Smooth muscle cell (in vitro differentiated cells): ENCODE measurements at regions not wholly inside any gene's neighbourhood (a gene's known extent, or its start where the extent isn't known, plus 50 kb on each side); places are given as distances from the start of the nearest gene placed in this dataset.

ENCODE experiments used
- DNase-seq: peaks from one replicate; lab custom pipeline; 2025; ENCODE audit not compliant: unreplicated experiment; lab: John Stamatoyannopoulos, UW
- H2AFZ ChIP-seq: fragments of 200-600 bp; sonication (generic); 2 replicates; pipeline ENCODE4 v1.6.0; 2016; ENCODE audit warnings: antibody characterized with exemption, low read depth, mild to moderate bottlenecking
- H3F3A ChIP-seq: fragments of 200-600 bp; sonication (generic); 2 replicates; pipeline ENCODE4 v1.6.0; 2017; ENCODE audit warnings: antibody characterized with exemption, low read depth
- H3K27ac ChIP-seq: fragments of 200-600 bp; sonication (generic); 2 replicates; pipeline ENCODE4 v1.5.1; 2016; ENCODE audit warnings: low read depth, mild to moderate bottlenecking
- H3K27me3 ChIP-seq: fragments of 200-600 bp; sonication (generic); 2 replicates; pipeline ENCODE4 v1.6.1; 2016; ENCODE audit warnings: low read depth, mild to moderate bottlenecking
- H3K36me3 ChIP-seq: fragments of 200-600 bp; sonication (generic); 2 replicates; pipeline ENCODE4 v1.5.1; 2016; ENCODE audit warnings: low read depth
- H3K4me1 ChIP-seq: fragments of 200-600 bp; sonication (generic); 2 replicates; pipeline ENCODE4 v1.5.1; 2016; ENCODE audit warnings: low read depth
- H3K4me2 ChIP-seq: fragments of 200-600 bp; sonication (generic); 2 replicates; pipeline ENCODE4 v1.6.0; 2016; ENCODE audit warnings: mild to moderate bottlenecking
- H3K4me3 ChIP-seq: fragments of 200-600 bp; sonication (generic); 2 replicates; pipeline ENCODE4 v1.5.1; 2016; ENCODE audit warnings: mild to moderate bottlenecking
- H3K79me2 ChIP-seq: fragments of 200-600 bp; sonication (generic); 2 replicates; pipeline ENCODE4 v1.6.0; 2016; ENCODE audit warnings: low read depth, mild to moderate bottlenecking
- H3K9ac ChIP-seq: fragments of 200-600 bp; sonication (generic); 2 replicates; pipeline ENCODE4 v1.6.0; 2016; ENCODE audit warnings: low read depth
- H3K9me3 ChIP-seq: fragments of 200-600 bp; sonication (generic); replicated peaks from 2 replicates; pipeline ENCODE4 v1.5.1; 2016; ENCODE audit warnings: low read depth
- H4K20me1 ChIP-seq: fragments of 200-600 bp; sonication (generic); 2 replicates; pipeline ENCODE4 v1.6.0; 2016; ENCODE audit warnings: low read depth
- WGBS: methylation state at CpG from one replicate; pipeline ENCODE4 v1.1.7; 2016; ENCODE audit warnings: low lambda C conversion rate; 5-methylcytosine and 5-hydroxymethylcytosine counted together
- TF ChIP-seq, protein P1 (sequence below): fragments of 200-600 bp; sonication (generic); IDR thresholded peaks from 2 replicates; pipeline ENCODE4 v1.5.1; 2017; ENCODE audit warnings: borderline replicate concordance, mild to moderate bottlenecking, antibody characterized with exemption; ENCODE audit not compliant: insufficient read depth, poor library complexity, severe bottlenecking

- H3K4me3 ChIP-seq, result no peak overlapping the region
- TF ChIP-seq, protein P1, sequence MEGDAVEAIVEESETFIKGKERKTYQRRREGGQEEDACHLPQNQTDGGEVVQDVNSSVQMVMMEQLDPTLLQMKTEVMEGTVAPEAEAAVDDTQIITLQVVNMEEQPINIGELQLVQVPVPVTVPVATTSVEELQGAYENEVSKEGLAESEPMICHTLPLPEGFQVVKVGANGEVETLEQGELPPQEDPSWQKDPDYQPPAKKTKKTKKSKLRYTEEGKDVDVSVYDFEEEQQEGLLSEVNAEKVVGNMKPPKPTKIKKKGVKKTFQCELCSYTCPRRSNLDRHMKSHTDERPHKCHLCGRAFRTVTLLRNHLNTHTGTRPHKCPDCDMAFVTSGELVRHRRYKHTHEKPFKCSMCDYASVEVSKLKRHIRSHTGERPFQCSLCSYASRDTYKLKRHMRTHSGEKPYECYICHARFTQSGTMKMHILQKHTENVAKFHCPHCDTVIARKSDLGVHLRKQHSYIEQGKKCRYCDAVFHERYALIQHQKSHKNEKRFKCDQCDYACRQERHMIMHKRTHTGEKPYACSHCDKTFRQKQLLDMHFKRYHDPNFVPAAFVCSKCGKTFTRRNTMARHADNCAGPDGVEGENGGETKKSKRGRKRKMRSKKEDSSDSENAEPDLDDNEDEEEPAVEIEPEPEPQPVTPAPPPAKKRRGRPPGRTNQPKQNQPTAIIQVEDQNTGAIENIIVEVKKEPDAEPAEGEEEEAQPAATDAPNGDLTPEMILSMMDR, result no peak
- no peak for DNase-seq
- H3K9me3 ChIP-seq, result no peaks in the 10 kb centered on the region
- no peaks in the 10 kb centered on the region for H4K20me1 ChIP-seq
- WGBS, result 96% methylated on average over 4 of the region's 4 CpGs
- no peak overlapping the region for H3K9ac ChIP-seq
- H3K27me3 ChIP-seq, result no peaks in the 10 kb centered on the region
- no peaks in the 10 kb centered on the region for H3K4me1 ChIP-seq
- H3K4me2 ChIP-seq, result no peak overlapping the region
- H2AFZ ChIP-seq, result no peak overlapping the region
- no peak overlapping the region for H3K27ac ChIP-seq
- no peaks in the 10 kb centered on the region for H3F3A ChIP-seq
- no peaks in the 10 kb centered on the region for H3K79me2 ChIP-seq
- H3K36me3 ChIP-seq, result no peaks in the 10 kb centered on the region
Measured at GRCh38 chr20:19956976-19957375, 60.2 kb upstream of the NAA20 start.

DNA sequence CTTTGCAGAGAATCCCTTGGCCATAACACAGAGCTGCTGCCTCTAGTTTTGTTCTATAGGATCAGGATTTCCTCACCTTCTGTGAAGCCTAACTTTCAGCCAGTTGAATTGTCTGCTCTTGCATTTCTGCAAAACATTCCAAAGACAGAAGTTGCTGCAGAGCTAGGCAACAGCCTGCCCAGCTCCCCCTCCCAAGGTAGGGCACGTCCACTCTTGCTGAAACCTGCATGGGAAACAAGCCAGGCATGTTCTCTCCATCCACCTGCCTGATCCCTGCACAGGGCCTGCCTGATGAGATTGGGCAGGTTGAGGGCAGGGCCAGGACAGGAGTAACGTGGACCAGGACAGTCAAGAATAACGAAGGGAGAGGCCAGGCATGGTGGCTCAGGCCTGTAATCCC, 58.9 kb upstream of the NAA20 start:
- H3K4me2 ChIP-seq, result no peak overlapping the region
- no peaks in the 10 kb centered on the region for H3K79me2 ChIP-seq
- no peak overlapping the region for H2AFZ ChIP-seq
- no peaks in the 10 kb centered on the region for H3K9me3 ChIP-seq
- H4K20me1 ChIP-seq, result no peaks in the 10 kb centered on the region
- H3K36me3 ChIP-seq, result no peaks in the 10 kb centered on the region
- no peaks in the 10 kb centered on the region for H3F3A ChIP-seq
- 77% methylated on average over 3 of the region's 3 CpGs for WGBS
- TF ChIP-seq, protein P1, result no peak
- DNase-seq, result no peak
- H3K27ac ChIP-seq, result no peak overlapping the region
- H3K27me3 ChIP-seq, result no peaks in the 10 kb centered on the region
- no peaks in the 10 kb centered on the region for H3K4me1 ChIP-seq
- H3K4me3 ChIP-seq, result no peak overlapping the region
- H3K9ac ChIP-seq, result no peak overlapping the region

DNA sequence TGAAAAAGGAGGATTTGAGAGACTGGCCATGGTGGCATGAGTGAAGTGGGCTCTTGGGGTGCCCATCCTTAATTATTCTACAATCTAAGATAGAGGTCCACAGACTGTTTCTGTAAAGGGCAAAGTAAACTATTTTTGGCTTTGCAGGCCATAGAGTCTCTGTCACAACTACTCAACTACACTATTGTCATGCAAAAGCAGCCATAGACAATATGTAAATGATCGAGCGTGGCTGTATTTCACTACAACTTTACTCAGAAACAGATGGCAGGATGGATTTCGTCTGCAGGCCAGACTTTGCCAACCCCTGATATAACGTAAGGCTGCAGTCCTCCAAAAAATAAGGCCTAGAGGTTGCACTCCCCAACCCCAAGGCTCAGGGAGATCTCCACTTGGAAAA, 58.2 kb upstream of the NAA20 start:
- TF ChIP-seq, protein P1, result no peak
- no peaks in the 10 kb centered on the region for H3K9me3 ChIP-seq
- no peaks in the 10 kb centered on the region for H4K20me1 ChIP-seq
- no peaks in the 10 kb centered on the region for H3K27me3 ChIP-seq
- 88% methylated on average over 4 of the region's 4 CpGs for WGBS
- no peaks in the 10 kb centered on the region for H3K36me3 ChIP-seq
- H3K4me1 ChIP-seq, result peaks cover under 1% of the 10 kb centered on the region
- H3K4me3 ChIP-seq, result no peak overlapping the region
- H2AFZ ChIP-seq, result no peak overlapping the region
- H3K27ac ChIP-seq, result no peak overlapping the region
- H3F3A ChIP-seq, result no peaks in the 10 kb centered on the region
- DNase-seq, result no peak
- no peak overlapping the region for H3K9ac ChIP-seq
- no peak overlapping the region for H3K4me2 ChIP-seq
- H3K79me2 ChIP-seq, result no peaks in the 10 kb centered on the region

DNA sequence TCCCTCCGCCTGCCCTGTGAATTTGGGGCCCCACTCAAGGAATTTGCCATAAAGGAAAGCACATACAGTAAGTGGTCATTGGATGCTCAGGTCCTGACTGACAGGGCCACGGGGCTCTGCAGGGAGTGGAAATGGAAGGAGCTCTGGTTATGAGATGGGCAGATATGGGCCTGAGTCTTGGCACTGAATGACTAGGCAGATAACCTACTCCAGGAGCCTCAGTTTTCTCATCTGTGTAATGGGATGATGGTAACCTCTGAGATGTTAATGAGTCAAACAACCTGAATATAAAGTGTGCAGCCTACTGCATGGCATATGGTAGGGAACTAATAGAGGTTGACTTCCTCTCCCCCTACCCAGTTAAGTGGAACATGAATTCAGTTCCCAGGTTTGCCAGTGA, 56.4 kb upstream of the NAA20 start:
- Histone ChIP-seq H3K4me1 (peaks cover 9% of the 10 kb centered on the region), H3K36me3 (no peaks in the 10 kb centered on the region)
- 96% methylated on average over 2 of the region's 2 CpGs for WGBS

More for the DNA sequence above, 56.4 kb upstream of the NAA20 start:
- Histone ChIP-seq H3K9ac (no peak overlapping the region), H3K4me2 (no peak overlapping the region), H2AFZ (no peak overlapping the region), H3K4me3 (no peak overlapping the region), H3K27ac (no peak overlapping the region), H3F3A (peaks cover 4% of the 10 kb centered on the region), H3K27me3 (no peaks in the 10 kb centered on the region), H4K20me1 (no peaks in the 10 kb centered on the region), H3K9me3 (no peaks in the 10 kb centered on the region), H3K79me2 (no peaks in the 10 kb centered on the region)
- no peak for DNase-seq
- TF ChIP-seq, protein P1, result no peak
